Left lung (tissue), 4 donors: ENCODE measurements at regions not wholly inside any gene's neighbourhood (a gene's known extent, or its start where the extent isn't known, plus 50 kb on each side); places are given as distances from the start of the nearest gene placed in this dataset.
"Not testable (repeated sequence)": the region's sequence is repeated elsewhere in the genome, so short reads cannot be mapped to it uniquely, and the experiment has no call there.

Experiments used
- ATAC-seq: fragments of 200-7000 bp; cut with Tn5 transposase; one replicate; pipeline ENCODE4 v1.9.1; 2020; ENCODE audit warnings: moderate library complexity
- DNase-seq, 4 donors: peaks; one replicate each; pipeline ENCODE4 v3.0.0-alpha.2; 2013 to 2020
- H3K27ac ChIP-seq, 2 donors: fragments of 200-600 bp; sonication (generic) in 1 of 2; one replicate each; pipeline versions ENCODE4 v1.5.0 to v1.8.0; 2020 to 2021
- H3K27me3 ChIP-seq, 2 donors: fragments of 200-600 bp; sonication (generic) in 1 of 2; one replicate each; pipeline versions ENCODE4 v1.5.0 to v1.8.0; 2020 to 2021
- H3K36me3 ChIP-seq, 2 donors: fragments of 200-600 bp; sonication (generic) in 1 of 2; one replicate each; pipeline versions ENCODE4 v1.5.0 to v1.8.0; 2020 to 2021
- H3K4me1 ChIP-seq, 2 donors: fragments of 200-600 bp; one replicate each; pipeline ENCODE4 v1.8.0; 2021
- H3K4me3 ChIP-seq, 2 donors: fragments of 200-600 bp; sonication (generic) in 1 of 2; one replicate each; pipeline versions ENCODE4 v1.5.0 to v1.8.0; 2020 to 2021; ENCODE audit warnings: mild to moderate bottlenecking in 1 of 2
- H3K9me3 ChIP-seq, 2 donors: fragments of 200-600 bp; sonication (generic) in 1 of 2; one replicate each; pipeline versions ENCODE4 v1.5.0 to v1.8.0; 2020 to 2021
- intact Hi-C, 2 donors: fragments of 100-400 bp; cut with DNase I; formaldehyde crosslinking; loops; one replicate each; pipeline versions ENCODE4 v1.11.2 to v1.14.2; 2022
- TF ChIP-seq, protein P1 (sequence below), 2 donors: fragments of 200-600 bp; sonication (generic) in 1 of 2; IDR thresholded peaks; one replicate each; pipeline versions ENCODE4 v1.5.0 to v1.8.0; 2021; ENCODE audit warnings: antibody characterized with exemption in 2 of 2
- donor health status: DM: no; HTN: yes; CAD: no.
- donor health status: DM: no; HTN: no; CAD: no.

DNA sequence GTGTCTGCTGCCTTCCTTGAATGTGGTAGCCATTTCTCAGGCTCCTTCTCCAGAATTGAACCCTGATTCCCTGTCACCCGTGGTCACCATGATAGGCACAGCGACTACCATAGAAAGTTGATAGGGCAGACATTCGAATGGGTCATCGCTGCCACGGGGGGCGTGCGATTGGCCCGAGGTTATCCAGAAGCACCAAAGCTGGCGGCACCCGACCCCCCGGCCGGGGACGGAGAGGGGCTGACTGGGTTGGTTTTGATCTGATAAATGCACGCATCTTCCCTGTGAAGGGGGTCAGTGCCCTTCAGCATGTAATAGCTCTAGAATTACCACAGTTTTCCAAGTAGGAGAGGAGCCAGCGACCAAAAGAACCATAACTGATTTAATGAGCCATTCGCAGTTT, 94.0 kb upstream of the ANKRD30BL start:
- intact Hi-C loops = no loop called here
- ATAC-seq (no peak), DNase-seq (peak in 1 of 4 donors; percentile 57)
- Histone ChIP-seq H3K36me3 (no peaks in the 10 kb centered on the region), H3K9me3 (peaks cover 0 to 20% of the 10 kb centered on the region in 2 donors), H3K27me3 (peaks cover 26 to 56% of the 10 kb centered on the region in 2 donors), H3K4me3 (no peak overlapping the region), H3K27ac (no peak overlapping the region), H3K4me1 (no peaks in the 10 kb centered on the region)
- TF ChIP-seq, protein P1, sequence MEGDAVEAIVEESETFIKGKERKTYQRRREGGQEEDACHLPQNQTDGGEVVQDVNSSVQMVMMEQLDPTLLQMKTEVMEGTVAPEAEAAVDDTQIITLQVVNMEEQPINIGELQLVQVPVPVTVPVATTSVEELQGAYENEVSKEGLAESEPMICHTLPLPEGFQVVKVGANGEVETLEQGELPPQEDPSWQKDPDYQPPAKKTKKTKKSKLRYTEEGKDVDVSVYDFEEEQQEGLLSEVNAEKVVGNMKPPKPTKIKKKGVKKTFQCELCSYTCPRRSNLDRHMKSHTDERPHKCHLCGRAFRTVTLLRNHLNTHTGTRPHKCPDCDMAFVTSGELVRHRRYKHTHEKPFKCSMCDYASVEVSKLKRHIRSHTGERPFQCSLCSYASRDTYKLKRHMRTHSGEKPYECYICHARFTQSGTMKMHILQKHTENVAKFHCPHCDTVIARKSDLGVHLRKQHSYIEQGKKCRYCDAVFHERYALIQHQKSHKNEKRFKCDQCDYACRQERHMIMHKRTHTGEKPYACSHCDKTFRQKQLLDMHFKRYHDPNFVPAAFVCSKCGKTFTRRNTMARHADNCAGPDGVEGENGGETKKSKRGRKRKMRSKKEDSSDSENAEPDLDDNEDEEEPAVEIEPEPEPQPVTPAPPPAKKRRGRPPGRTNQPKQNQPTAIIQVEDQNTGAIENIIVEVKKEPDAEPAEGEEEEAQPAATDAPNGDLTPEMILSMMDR (IDR thresholded peaks at IDR 0.05) = no peak

DNA sequence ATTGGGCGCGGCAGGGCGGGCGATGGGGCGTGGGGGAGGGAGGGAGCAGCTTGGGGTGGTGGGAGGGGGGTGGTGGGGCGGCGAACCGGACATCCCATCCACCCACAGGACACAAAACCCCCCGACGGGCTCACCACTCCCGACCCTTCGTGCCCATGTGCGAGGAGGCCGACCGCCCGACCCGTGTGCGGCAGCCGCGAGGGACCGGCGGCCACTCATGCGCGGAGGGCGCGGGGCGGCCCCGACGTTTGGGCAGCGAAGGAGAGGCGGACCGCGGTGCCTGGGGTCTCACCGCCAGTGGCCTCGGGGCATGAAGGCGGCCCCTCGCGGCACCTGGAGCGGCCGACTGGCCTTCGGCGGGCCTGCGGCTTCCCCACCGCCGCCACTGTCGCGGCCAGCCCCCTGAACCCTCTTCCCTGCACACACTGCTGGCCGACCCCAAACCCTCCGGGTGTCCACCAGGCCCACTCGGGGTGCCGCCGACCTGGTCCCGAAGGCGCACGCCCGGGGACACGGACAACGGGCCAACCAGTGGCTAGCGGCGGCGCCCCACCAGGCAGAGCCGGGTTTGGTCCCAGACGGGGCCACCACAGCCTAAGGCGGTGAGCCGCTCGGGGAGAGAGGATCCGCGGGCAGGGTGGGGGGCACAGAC, 94.6 kb upstream of the ANKRD30BL start:
- Histone ChIP-seq H3K9me3 (peaks cover 0 to 20% of the 10 kb centered on the region in 2 donors), H3K36me3 (no peaks in the 10 kb centered on the region), H3K27ac (no peak overlapping the region), H3K4me3 (no peak overlapping the region), H3K27me3 (peaks cover 26 to 56% of the 10 kb centered on the region in 2 donors), H3K4me1 (no peaks in the 10 kb centered on the region)
- ATAC-seq = no peak
- DNase-seq = peak in 1 of 4 donors; percentile 79
- intact Hi-C loops = no loop called here
- TF ChIP-seq, protein P1 (IDR thresholded peaks at IDR 0.05) = no peak

DNA sequence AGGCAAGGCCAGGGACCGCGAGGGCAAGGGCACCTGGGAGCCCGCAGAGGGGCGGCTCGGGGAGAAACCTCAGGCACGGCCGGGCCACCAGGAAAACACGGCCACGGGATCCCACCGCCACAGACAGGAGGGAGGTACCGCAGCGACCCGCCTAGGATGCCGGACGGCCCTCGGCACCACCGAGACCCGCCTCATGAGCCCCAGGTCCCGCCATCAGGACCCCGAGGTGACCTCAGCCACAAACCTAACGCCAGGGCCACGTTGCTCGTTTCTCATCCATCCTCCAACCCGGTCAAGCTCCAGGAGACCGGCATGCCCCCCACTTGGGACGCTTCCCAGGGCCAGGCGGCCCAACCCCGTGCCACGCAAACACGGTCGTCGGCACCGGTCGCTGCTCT, 95.2 kb upstream of the ANKRD30BL start:
- H3K27me3 ChIP-seq = peaks cover 26 to 56% of the 10 kb centered on the region in 2 donors
- H3K27ac ChIP-seq, intact Hi-C loops, ATAC-seq, H3K4me3 ChIP-seq, H3K36me3 ChIP-seq, H3K4me1 ChIP-seq: not testable (repeated sequence)
- peak in 1 of 4 donors; percentile 79 for DNase-seq
- H3K9me3 ChIP-seq = peaks cover 0 to 20% of the 10 kb centered on the region in 2 donors

DNA sequence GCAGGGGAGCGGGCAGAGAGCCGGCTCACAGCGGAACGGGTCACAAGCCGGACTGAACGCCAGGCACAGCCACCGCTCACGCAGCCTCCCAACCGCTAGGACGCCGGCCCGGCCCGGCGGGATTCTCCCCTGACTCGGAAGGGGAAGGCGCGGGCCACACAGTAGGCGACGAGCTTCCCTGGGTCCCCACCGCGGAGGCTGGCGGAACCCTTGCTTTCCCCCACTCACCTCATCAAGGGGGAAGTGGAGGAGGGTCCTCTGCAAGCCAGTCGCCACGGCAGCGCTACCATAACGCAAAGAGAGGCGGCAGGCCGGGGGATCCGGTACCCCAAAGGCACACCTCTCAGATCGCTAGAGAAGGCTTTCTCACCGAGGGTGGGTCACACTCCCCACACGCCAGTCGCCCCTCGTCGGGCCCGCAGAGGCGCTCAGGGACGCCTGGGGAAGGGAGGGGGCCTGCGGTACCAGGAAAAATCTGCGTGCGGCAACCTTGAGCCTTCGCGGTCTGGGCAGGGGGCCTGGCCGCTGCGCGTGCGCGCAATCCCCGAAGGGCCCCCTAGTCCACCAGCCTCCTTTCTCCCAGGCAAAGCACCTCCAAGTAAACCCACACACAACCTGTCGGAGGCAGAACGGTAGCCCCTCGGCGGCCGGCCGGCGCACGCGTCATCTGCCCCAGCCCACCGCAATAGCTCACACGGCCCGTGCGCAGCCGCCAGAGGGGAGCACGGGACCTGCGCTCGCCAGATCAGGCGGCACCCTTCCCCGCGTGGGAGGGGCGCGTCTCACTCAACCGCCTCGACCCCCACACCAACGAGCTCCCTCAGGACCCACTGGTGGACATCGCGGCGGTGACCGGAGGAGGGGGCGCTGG, 95.8 kb upstream of the ANKRD30BL start:
- peak in 1 of 4 donors; percentile 73 for DNase-seq
- H3K36me3 ChIP-seq, H3K4me1 ChIP-seq, ATAC-seq, H3K27ac ChIP-seq, H3K4me3 ChIP-seq, intact Hi-C loops: not testable (repeated sequence)
- H3K27me3 ChIP-seq = peaks cover 26 to 56% of the 10 kb centered on the region in 2 donors
- H3K9me3 ChIP-seq = peaks cover 0 to 14% of the 10 kb centered on the region in 2 donors

DNA sequence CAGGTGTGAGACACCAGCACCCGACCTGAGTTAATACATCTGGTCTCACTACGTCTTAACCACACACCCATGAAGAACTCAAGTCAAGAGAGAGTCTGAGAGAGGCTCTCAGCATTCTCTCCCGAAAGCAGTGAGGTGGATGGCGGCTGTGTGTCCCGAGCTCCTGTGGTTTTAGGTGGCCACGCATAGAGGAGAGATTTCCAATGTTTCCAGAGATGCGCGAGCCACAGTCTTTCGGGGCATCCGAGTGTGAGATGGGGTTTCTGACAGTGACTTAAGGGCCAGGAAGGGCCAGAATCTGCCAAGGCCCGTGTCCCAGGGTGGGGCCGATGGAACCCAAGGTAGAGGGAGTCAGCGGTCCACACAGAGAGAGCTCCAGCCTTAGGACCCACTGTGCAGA, 97.5 kb upstream of the ANKRD30BL start:
- H3K4me1 ChIP-seq, intact Hi-C loops, DNase-seq, ATAC-seq, H3K4me3 ChIP-seq, H3K27ac ChIP-seq, H3K36me3 ChIP-seq, H3K9me3 ChIP-seq: not testable (repeated sequence)
- H3K27me3 ChIP-seq = peaks cover 26 to 58% of the 10 kb centered on the region in 2 donors

DNA sequence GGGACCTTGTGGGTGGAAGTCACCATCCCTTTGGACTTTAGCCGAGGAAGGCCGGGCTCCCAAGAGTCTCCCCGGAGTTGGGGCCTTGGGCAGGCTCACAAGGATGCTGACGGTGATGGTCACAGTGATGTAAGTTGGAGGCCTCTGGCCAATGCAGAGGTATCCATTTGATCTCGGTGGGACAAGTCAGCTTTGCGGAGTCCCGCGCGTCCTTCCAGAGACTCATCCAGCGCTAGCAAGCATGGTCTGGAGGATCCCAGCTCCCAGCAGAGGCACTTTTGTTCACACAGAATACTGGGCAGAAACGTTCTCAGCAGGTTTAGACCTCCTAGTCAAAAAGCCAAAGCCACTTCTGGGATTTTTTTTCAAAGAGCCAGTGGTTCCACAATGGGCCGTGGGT, 103.8 kb upstream of the ANKRD30BL start:
- peaks cover 0 to 45% of the 10 kb centered on the region in 2 donors for H3K27me3 ChIP-seq
- H3K36me3 ChIP-seq, H3K4me1 ChIP-seq, ATAC-seq, H3K27ac ChIP-seq, intact Hi-C loops, H3K9me3 ChIP-seq, H3K4me3 ChIP-seq: not testable (repeated sequence)
- peak in 1 of 4 donors; percentile 34 for DNase-seq

DNA sequence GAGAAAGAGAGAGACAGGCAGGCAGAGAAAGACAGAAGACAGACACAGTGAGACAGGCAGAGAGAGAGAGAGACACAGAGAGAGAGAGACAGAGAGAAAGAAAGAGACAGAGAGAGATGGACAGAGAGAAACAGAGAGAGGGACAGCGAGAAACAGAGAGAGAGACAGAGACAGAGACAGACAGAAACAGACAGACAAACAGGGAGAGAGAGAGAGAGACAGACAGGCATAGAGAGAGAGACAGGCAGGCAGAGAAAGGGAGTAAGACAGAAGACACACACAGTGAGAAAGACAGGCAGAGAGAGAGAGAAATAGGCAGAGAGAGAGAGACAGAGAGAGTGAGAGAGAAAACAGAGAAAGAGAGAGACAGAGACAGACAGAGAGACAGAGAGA, 105.3 kb upstream of the ANKRD30BL start:
- intact Hi-C loops = no loop called here
- H3K4me1 ChIP-seq = no peaks in the 10 kb centered on the region
- no peaks in the 10 kb centered on the region for H3K36me3 ChIP-seq
- no peak for ATAC-seq
- H3K9me3 ChIP-seq = no peaks in the 10 kb centered on the region
- no peak overlapping the region for H3K4me3 ChIP-seq
- peaks cover 0 to 45% of the 10 kb centered on the region in 2 donors for H3K27me3 ChIP-seq
- no peak for DNase-seq
- H3K27ac ChIP-seq = no peak overlapping the region
- TF ChIP-seq, protein P1 (IDR thresholded peaks at IDR 0.05) = no peak

DNA sequence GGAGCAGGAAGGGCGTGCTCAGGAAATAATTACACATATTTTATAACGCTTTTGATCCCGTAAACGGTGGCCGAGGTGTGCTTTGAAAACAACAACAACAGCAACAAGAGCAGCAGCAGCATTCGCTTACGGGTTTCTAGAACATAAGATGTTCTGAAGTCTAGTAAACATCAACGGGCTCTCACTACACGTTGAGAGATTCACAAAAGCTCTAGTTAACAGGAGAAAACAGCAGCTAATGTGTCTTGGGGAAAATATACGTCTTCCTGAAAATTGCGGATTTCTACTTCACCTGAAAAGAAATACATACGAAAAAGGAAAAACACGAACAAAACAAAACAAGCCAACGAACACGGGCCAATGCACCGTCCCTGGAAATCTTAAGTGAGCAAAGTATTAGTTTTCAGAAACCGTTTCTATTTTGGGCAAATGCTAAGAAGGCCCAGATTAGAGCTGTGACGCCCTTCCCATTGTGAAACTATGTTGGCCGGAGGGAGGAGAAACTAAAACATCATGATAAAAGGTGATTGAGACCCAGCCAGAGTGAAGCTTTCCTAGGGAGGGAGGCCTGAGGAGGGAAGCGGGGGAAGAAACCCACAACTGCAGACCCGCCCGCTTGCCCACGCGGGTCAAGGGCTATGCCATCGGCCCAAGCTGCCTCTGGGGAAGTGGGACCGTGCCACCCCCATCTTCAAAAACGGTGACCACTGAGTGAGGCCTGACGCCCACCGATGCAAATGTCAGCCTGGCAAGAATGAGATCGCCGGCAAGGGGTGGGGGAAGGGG, 105.9 kb upstream of the ANKRD30BL start:
- not testable (repeated sequence) for H3K36me3 ChIP-seq, H3K27ac ChIP-seq
- peak overlapping the region; percentile 11 to 20 for H3K4me3 ChIP-seq

More for the DNA sequence above, 105.9 kb upstream of the ANKRD30BL start:
- peaks cover 0 to 45% of the 10 kb centered on the region in 2 donors for H3K27me3 ChIP-seq
- DNase-seq (peak in 3 of 4 donors; percentile 42 to 61 (median 57)), ATAC-seq (peak; percentile 35)
- H3K4me1 ChIP-seq, intact Hi-C loops, H3K9me3 ChIP-seq: not testable (repeated sequence)
